HG02938 (cell line): ENCODE measurements at regions not wholly inside any gene's neighbourhood (a gene's known extent, or its start where the extent isn't known, plus 50 kb on each side); places are given as distances from the start of the nearest gene placed in this dataset.
A peak's percentile ranks its signal among the peaks of the same experiment; 100 is the strongest.

Experiments used
- ATAC-seq: cut with Tn5 transposase; IDR thresholded peaks from one replicate; pipeline ENCODE4 v1.9.1; 2021; ENCODE audit warnings: mild to moderate bottlenecking, moderate library complexity; ENCODE audit not compliant: unreplicated experiment

GRCh38 chr12:89257340-89257739, 95.0 kb downstream of the DUSP6 start:
- ATAC-seq, result no peak

GRCh38 chr12:89256060-89256459, 96.2 kb downstream of the DUSP6 start:
- no peak for ATAC-seq

DNA sequence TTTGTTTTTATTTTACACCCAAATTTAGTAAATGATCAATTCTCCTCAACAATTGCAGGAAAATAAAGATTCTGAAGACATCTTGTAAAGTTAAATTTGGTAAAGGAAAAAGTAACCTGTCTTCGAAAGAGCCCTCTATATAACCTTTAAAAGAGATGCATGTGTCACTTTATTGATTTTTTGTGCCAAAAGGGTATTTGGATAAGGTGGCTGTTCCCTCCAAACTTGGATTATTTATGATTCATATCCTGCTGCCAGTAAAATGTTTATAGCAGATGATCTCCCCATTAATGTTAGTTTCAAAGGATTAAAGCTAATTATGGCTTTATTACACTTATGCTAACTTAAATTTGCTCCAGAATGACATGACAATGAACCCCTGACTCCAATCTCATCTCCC, 98.8 kb downstream of the DUSP6 start:
- ATAC-seq, result no peak

- no peak for ATAC-seq
Observed at GRCh38 chr12:89252284-89252683, 100.0 kb downstream of the DUSP6 start.

DNA sequence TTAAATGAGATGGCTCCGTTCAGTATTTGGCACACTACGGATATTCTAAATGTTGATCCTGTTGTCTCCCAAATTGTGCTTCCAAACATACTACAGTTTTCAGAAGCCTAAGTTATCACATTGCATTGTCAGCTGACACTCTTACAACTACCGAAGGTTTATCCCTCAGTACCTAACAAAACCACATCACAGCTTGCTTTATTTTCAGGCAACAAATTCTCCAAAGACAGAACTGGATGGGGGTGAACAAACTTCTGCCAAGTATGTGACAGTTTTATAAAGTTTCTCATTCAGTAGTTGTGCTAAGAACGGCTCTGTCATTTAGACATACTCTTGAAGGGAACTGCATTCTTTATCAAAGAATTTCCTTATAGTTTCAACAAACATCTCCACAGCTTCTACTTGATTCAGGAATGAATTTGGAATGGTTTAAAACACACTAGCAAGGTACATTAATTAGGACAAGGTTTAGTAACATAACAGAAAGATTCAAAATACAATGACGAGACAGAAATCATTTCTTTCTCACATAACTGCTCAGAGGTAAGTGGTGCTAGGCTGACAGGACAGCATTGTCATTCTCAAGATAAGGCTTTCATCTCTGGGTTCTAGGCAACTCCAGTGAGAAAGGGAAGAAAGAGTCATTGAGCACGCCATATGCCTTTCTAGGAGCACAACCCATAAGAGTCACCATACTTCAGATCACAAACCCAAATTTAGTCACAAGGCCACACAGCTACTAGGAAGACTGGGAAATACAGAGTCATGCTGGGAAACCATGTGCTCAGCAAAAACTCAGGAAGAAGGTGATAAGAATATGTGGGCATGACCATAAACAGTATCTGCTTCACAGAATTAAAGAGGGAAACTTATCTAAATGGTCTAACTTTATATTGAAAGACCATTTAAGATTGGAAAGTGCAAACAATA, 100.7 kb downstream of the DUSP6 start:
- ATAC-seq, result no peak

DNA sequence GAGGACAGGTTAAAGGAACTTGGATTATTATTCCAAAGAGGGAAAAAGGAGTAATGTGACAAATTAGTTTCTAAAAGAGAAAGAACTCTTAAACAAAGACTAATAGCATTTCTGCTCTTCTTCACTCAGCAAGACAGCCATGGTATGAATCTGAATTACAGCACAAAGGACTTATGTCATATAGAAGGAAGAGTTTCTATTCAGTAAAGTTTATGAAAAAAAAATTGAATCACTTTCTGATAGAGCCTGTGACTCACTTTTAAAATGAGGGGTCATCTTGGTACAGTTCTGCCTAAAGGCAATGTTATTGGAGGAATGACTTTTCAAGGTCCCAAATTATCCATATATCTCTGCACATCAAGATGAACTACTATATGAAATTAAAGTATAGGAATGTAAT, 101.7 kb downstream of the DUSP6 start:
- no peak for ATAC-seq

DNA sequence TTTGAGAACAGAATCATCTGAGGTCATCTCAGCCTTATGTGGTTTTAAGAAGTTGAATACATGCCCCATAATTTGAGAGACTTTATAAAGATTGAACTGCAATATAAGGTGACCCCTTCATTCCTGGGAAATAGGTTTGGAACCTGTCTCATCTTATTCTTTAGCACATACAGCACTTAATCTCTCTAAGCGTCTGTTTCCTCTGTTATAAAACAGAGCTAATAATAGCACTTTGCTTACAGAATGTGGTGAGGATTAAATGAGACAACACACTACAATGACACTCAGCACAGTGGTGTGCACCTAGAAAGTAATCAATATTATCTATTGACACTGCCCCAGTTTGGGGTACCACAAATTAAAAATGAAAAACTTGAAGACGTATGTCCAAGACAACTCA, 102.1 kb downstream of the DUSP6 start:
- ATAC-seq, result no peak

- ATAC-seq, result no peak
Observed at GRCh38 chr12:89247967-89248366, 104.3 kb downstream of the DUSP6 start.

- no peak for ATAC-seq
Observed at GRCh38 chr12:89247541-89247942, 104.8 kb downstream of the DUSP6 start.

DNA sequence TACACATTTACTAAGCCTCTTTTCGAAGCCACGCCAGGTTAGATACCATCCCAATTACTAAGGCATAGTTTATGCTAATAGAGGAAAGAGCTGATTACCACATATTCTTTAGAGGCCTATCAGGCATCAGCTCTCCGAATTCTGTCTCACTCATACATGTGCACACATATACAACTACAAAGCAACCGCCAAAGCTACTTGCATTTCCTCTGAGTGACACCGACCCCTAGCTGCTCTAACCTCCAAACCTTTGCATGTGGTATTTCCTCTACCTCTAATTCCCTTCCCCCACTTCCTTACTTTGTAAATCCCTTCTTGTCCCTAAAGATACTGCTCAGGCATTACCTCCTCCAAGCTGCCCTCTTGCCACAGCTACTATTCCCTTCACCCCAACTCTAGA, 107.2 kb downstream of the DUSP6 start:
- no peak for ATAC-seq

DNA sequence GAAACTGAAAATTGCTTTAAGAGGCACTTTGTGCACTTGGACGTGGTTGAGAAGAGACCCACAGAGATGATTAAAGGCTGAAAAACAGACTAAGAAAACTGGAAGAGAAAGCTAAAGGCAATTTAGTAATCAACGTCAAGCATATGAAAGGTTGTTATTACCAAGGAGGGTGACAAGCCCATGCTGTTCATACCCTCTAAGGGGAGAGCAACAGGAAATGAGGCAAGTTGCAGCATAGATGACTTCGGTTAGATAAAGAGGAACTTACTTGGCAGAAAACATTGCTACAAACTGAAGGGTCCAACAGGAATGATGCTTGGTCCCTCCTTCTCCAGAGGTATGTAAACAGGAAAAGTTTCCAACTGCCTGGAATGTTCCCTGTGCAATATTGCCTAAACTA, 107.8 kb downstream of the DUSP6 start:
- peak; percentile 47 for ATAC-seq

DNA sequence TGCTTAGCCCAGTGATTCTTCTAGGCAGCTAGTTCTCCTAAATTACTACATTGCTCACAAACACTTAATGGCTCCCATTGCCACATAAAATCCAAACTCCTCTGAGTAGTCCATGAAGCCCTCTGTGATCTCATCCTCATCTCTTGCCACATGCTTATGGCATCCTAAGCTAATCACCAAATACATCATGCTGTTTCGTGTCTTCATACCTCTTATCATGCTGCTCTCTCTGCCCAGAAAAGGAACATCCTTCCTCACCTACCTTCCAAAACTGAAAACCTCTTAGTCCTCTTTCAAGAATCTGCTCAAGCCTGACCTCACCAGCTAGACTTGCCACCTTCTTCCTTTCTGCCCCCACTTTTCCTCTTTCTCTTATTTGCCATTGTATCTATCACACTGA, 108.5 kb downstream of the DUSP6 start:
- no peak for ATAC-seq

- ATAC-seq, result no peak
Observed at GRCh38 chr12:89239534-89239933, 112.8 kb downstream of the DUSP6 start.

GRCh38 chr12:89238593-89238992, 113.7 kb downstream of the DUSP6 start:
- ATAC-seq, result no peak

DNA sequence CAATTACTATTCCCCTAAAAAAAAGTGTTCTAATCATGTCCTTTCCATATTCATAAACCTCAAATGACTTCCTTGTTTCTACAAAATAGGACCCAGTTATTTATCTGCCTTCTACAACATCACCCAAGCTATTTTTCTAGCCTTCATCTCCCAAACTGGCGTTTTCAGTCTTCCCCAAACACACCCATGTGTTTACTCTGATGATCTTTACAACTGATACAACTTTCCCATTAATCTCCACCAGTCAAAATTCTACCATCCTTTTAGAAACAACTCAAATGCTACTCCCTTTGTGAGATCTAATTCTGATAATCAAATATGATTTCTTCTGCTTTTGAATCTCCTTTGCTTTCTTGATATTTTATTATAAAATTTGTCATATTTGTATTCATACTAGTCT, 114.5 kb downstream of the DUSP6 start:
- no peak for ATAC-seq

DNA sequence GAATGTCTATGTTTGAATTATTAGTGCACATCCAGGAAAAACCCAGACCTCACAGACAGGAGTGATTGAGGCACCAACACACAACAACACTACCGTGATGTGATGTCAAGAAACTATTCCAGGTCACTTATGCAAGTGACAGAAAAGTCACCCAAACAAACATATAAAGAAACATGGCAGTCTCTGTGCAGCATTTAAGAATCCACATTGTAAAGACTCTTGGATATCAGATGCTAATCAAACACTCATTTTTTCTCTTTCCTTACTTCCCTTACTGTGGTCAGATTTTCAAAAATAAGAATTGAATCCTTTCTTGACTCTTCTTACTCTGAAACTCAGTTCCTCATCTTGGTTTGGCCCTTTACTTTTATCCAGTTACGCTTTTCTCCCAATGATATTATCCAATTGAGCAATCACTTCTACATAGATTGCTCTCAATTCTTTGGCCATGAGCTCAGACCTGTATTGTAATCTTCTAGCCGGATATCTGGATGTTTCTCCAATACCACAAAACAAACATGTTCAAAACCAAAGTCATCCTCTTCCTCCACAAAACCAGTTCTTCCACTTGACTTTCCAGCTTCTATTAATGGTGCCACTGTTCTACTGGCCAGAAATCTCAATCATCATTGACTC, 115.4 kb downstream of the DUSP6 start:
- ATAC-seq, result no peak

GRCh38 chr12:89236237-89236636, 116.1 kb downstream of the DUSP6 start:
- ATAC-seq, result no peak

DNA sequence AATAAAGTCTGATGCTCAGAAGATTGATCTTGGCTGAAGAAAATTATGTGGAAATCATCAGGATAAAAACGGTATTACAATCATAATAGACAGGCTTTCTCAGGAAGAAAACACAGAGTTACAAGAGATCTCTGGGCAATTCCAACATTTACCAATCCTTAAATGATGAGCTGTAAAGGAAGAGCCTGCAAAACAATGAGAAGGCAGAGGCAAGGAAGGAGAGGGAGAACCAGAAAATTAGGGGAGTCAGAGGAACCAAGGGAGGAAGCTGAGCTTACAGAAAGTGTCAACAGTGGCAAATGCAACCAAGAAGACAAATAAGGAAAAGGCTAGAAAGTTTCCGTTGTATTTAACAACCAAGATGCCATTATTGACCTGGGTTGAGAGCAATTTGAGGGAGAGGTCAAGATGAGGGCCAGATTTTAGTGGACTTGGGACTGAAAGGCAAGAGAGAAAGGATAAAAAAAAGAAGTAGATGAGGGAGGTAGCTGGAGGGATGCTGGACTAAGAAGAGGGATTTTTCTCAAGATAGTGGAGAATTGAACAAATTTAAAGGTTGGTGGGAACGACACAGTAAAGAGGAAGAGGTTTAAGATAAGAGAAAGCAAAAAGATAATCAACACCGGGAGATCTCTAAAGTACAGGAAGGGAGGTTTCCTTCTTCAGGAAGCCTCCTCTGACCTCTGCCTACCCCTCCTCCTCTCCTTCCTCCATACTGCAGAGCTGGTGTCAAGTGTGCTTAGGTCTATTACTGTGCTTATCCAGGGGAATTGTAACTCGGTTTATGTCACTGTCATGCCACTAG, 116.9 kb downstream of the DUSP6 start:
- no peak for ATAC-seq

- no peak for ATAC-seq
Observed at GRCh38 chr12:89234324-89235114, 117.8 kb downstream of the DUSP6 start.

- ATAC-seq, result no peak
Observed at GRCh38 chr12:89231686-89232085, 120.6 kb downstream of the DUSP6 start.
